SK-N-SH (cell line): ENCODE measurements at regions not wholly inside any gene's neighbourhood (a gene's known extent, or its start where the extent isn't known, plus 50 kb on each side); places are given as distances from the start of the nearest gene placed in this dataset.

Experiments
- CTCF ChIA-PET: fragments of 300-600, 350-600 bp; formaldehyde crosslinking; extraction: SDS; loops from one replicate; lab custom pipeline; 2021; lab: Yijun Ruan, JAX
- POLR2A ChIA-PET: fragments of 350-600 bp; sonication (Branson Sonifier 250); formaldehyde crosslinking; extraction: SDS; loops from one replicate; lab custom pipeline; 2020; ENCODE audit warnings: antibody characterized with exemption, inconsistent platforms; lab: Yijun Ruan, JAX
- DNase-seq: peaks from one replicate; pipeline ENCODE4 v3.0.0; 2012
- H2AFZ ChIP-seq: fragments of 200-600 bp; sonication (generic); 2 replicates; pipeline ENCODE4 v1.8.1; 2016; ENCODE audit warnings: antibody characterized with exemption, mild to moderate bottlenecking, low read depth
- H3F3A ChIP-seq: fragments of 200-600 bp; sonication (generic); replicated peaks from 2 replicates; pipeline ENCODE3; 2016; ENCODE audit warnings: antibody characterized with exemption, mild to moderate bottlenecking; ENCODE audit not compliant: insufficient read depth
- H3K27ac ChIP-seq, 2 experiments: fragments of 200-500 bp in 1 of 2; fragments of 200-600 bp in 1 of 2; sonication (Bioruptor generic) in 1 of 2; sonication (generic), shearing (Covaris generic) in 1 of 2; 2 replicates each; pipeline versions ENCODE4 v1.5.1 to v1.6.1; 2014 to 2016; ENCODE audit warnings: low read depth in 2 of 2, inconsistent platforms in 1 of 2, low read length in 1 of 2, mild to moderate bottlenecking in 1 of 2, mixed read lengths in 1 of 2
- H3K27me3 ChIP-seq: fragments of 200-600 bp; sonication (generic), shearing (Covaris generic); 2 replicates; pipeline ENCODE4 v1.6.1; 2016; ENCODE audit warnings: mixed run types; ENCODE audit not compliant: insufficient read depth
- H3K36me3 ChIP-seq, 2 experiments: fragments of 200-500 bp in 1 of 2; fragments of 200-600 bp in 1 of 2; sonication (Bioruptor generic) in 1 of 2; sonication (generic) in 1 of 2; replicated peaks in 1 of 2; 2 replicates each; pipeline versions ENCODE3 to v1.5.1; 2014 to 2016; ENCODE audit warnings: low read length in 1 of 2, mild to moderate bottlenecking in 1 of 2; ENCODE audit not compliant: insufficient read depth in 2 of 2, control insufficient read depth in 1 of 2
- H3K4me1 ChIP-seq, 2 experiments: fragments of 200-500 bp in 1 of 2; fragments of 200-600 bp in 1 of 2; sonication (Bioruptor generic) in 1 of 2; sonication (generic), shearing (Covaris generic) in 1 of 2; 2 replicates each; pipeline versions ENCODE4 v1.5.1 to v1.6.1; 2014 to 2016; ENCODE audit warnings: low read depth in 1 of 2, low read length in 1 of 2, mixed run types in 1 of 2; ENCODE audit not compliant: insufficient read depth in 2 of 2, control insufficient read depth in 1 of 2
- H3K4me2 ChIP-seq: fragments of 200-600 bp; sonication (generic), shearing (Covaris generic); 2 replicates; pipeline ENCODE4 v1.6.1; 2017; ENCODE audit warnings: mixed run types
- H3K4me3 ChIP-seq, 2 experiments: fragments of 200-500 bp in 1 of 2; fragments of 200-600 bp in 1 of 2; sonication (Bioruptor generic) in 1 of 2; sonication (generic), shearing (Covaris generic) in 1 of 2; 2 replicates each; pipeline versions ENCODE4 v1.5.1 to v1.8.1; 2014 to 2016; ENCODE audit warnings: low read depth in 2 of 2, inconsistent platforms in 1 of 2, low read length in 1 of 2, mild to moderate bottlenecking in 1 of 2, mixed read lengths in 1 of 2, moderate library complexity in 1 of 2
- H3K79me2 ChIP-seq: fragments of 200-600 bp; sonication (generic); 2 replicates; pipeline ENCODE4 v1.8.1; 2017; ENCODE audit warnings: mild to moderate bottlenecking; ENCODE audit not compliant: insufficient read depth
- H3K9ac ChIP-seq: fragments of 200-600 bp; sonication (generic); 2 replicates; pipeline ENCODE4 v1.6.1; 2017; ENCODE audit warnings: mixed run types
- H3K9me2 ChIP-seq: fragments of 200-600 bp; sonication (generic); 2 replicates; pipeline ENCODE4 v1.6.1; 2017; ENCODE audit warnings: mixed run types
- H3K9me3 ChIP-seq: fragments of 200-600 bp; sonication (generic); 2 replicates; pipeline ENCODE4 v1.6.1; 2017; ENCODE audit warnings: mixed run types, mild to moderate bottlenecking, moderate library complexity
- H4K20me1 ChIP-seq: fragments of 200-600 bp; sonication (generic); 2 replicates; pipeline ENCODE4 v1.6.1; 2017; ENCODE audit warnings: mild to moderate bottlenecking, mixed run types; ENCODE audit not compliant: insufficient read depth
- CHD2 ChIP-seq: fragments of 150-350 bp; IDR thresholded peaks from 2 replicates; pipeline ENCODE4 v1.6.1; 2018; ENCODE audit warnings: low read length; ENCODE audit not compliant: partially characterized antibody
- CTCF ChIP-seq: fragments of 200-600 bp; sonication (generic); IDR thresholded peaks from 2 replicates; pipeline ENCODE4 v1.6.1; 2017; ENCODE audit warnings: antibody characterized with exemption, mild to moderate bottlenecking, moderate library complexity
- FOSL2 ChIP-seq: IDR thresholded peaks from 2 replicates; pipeline ENCODE4 v1.4.0; 2012; ENCODE audit warnings: low read depth, mild to moderate bottlenecking, moderate library complexity, borderline replicate concordance
- FOXM1 ChIP-seq: IDR thresholded peaks from 2 replicates; pipeline ENCODE4 v1.4.0; 2012; ENCODE audit warnings: low read depth, mild to moderate bottlenecking
- NFIC ChIP-seq: IDR thresholded peaks from 2 replicates; pipeline ENCODE4 v1.4.0; 2012; ENCODE audit warnings: borderline replicate concordance
- PBX3 ChIP-seq: IDR thresholded peaks from 2 replicates; pipeline ENCODE4; 2012
- RAD21 ChIP-seq: IDR thresholded peaks from 2 replicates; pipeline ENCODE4 v1.6.1; 2012; ENCODE audit warnings: mild to moderate bottlenecking, low read length
- USF2 ChIP-seq: fragments of 150-350 bp; IDR thresholded peaks from 2 replicates; pipeline ENCODE4 v1.6.1; 2017; ENCODE audit warnings: antibody characterized with exemption, low read length, low read depth, borderline replicate concordance
- YY1 ChIP-seq: IDR thresholded peaks from 2 replicates; pipeline ENCODE4 v1.4.0; 2012; ENCODE audit warnings: low read depth, mild to moderate bottlenecking
- WGBS: methylation state at CpG from one replicate; pipeline ENCODE4 v1.1.6; 2017; ENCODE audit warnings: low lambda C conversion rate; 5-methylcytosine and 5-hydroxymethylcytosine counted together

- no peak overlapping the region for H2AFZ ChIP-seq
- H3K9ac ChIP-seq = no peak overlapping the region
- H3K9me2 ChIP-seq = no peaks in the 10 kb centered on the region
- no peaks in the 10 kb centered on the region for H3F3A ChIP-seq
- no peaks in the 10 kb centered on the region for H3K27me3 ChIP-seq
- no peaks in the 10 kb centered on the region for H3K36me3 ChIP-seq
- ChIA-PET CTCF (interaction anchor here (1.4 kb wide), 1 partner anchor 473 kb away, joined by 3 read pairs; no protein-coding TSS in a partner anchor), POLR2A (no interaction called here)
- DNase-seq = no peak
- H3K4me3 ChIP-seq = no peak overlapping the region
- no peak overlapping the region for H3K4me2 ChIP-seq
- no peaks in the 10 kb centered on the region for H4K20me1 ChIP-seq
- H3K9me3 ChIP-seq = no peaks in the 10 kb centered on the region
- H3K4me1 ChIP-seq = peaks cover 0 to 7% of the 10 kb centered on the region in 2 experiments; a peak in 2 of 4 replicates
- H3K79me2 ChIP-seq = no peaks in the 10 kb centered on the region
- no peak overlapping the region for H3K27ac ChIP-seq
- no peak for TF ChIP-seq FOXM1
- TF ChIP-seq NFIC = no peak
- no peak for TF ChIP-seq YY1
- no peak for TF ChIP-seq PBX3
- TF ChIP-seq USF2 = no peak
- 64% methylated on average over 10 of the region's 12 CpGs for WGBS
Observed at GRCh38 chr3:80769683-80770082, 991.8 kb downstream of the GBE1 start.

- WGBS = 21% methylated on average over 4 of the region's 4 CpGs
- H3F3A ChIP-seq = no peaks in the 10 kb centered on the region
- no peak overlapping the region for H3K27ac ChIP-seq
- ChIA-PET CTCF (interaction anchor here (0.8 to 1.0 kb wide), 3 partner anchors 18 to 572 kb away, joined by 4 read pairs; no protein-coding TSS in a partner anchor), POLR2A (no interaction called here)
- no peaks in the 10 kb centered on the region for H3K27me3 ChIP-seq
- no peak overlapping the region for H3K9ac ChIP-seq
- no peaks in the 10 kb centered on the region for H3K9me2 ChIP-seq
- H3K4me3 ChIP-seq = no peak overlapping the region
- H3K4me2 ChIP-seq = no peak overlapping the region
- H3K36me3 ChIP-seq = no peaks in the 10 kb centered on the region
- H4K20me1 ChIP-seq = no peaks in the 10 kb centered on the region
- no peaks in the 10 kb centered on the region for H3K9me3 ChIP-seq
- DNase-seq = peak; percentile 8
- H3K79me2 ChIP-seq = no peaks in the 10 kb centered on the region
- TF ChIP-seq RAD21 (peak; percentile 60), CTCF (peak; percentile 25), CHD2 (no peak), FOSL2 (no peak)
- H2AFZ ChIP-seq = no peak overlapping the region
- H3K4me1 ChIP-seq = peaks cover 0 to 7% of the 10 kb centered on the region in 2 experiments; a peak in 2 of 4 replicates
Observed at GRCh38 chr3:80767604-80768003, 993.8 kb downstream of the GBE1 start.
